Hematopoietic multipotent progenitor cell (in vitro differentiated cells): ENCODE measurements at regions not wholly inside any gene's neighbourhood (a gene's known extent, or its start where the extent isn't known, plus 50 kb on each side); places are given as distances from the start of the nearest gene placed in this dataset.
"Not testable (repeated sequence)": the region's sequence is repeated elsewhere in the genome, so short reads cannot be mapped to it uniquely, and the experiment has no call there.

Experiments
- DNase-seq, 3 donors: peaks; one replicate each; pipeline ENCODE4 v3.0.0-alpha.2; 2011 to 2015; ENCODE audit warnings: low read depth in 2 of 3, low spot score in 2 of 3

GRCh38 chr14:80304125-80304766 is 92.9 kb upstream of the DIO2 start:
- no peak for DNase-seq

GRCh38 chr14:80300351-80300750 is 89.0 kb upstream of the DIO2 start:
- DNase-seq: no peak

GRCh38 chr14:80298491-80299017 is 87.2 kb upstream of the DIO2 start:
- DNase-seq: no peak

GRCh38 chr14:80291101-80291500 is 79.8 kb upstream of the DIO2 start:
- DNase-seq: no peak

GRCh38 chr14:80286744-80287143 is 75.4 kb upstream of the DIO2 start:
- not testable (repeated sequence) for DNase-seq

- no peak for DNase-seq
Measured at GRCh38 chr14:80278293-80279023, 67.2 kb upstream of the DIO2 start.

GRCh38 chr14:80275208-80275850 is 64.0 kb upstream of the DIO2 start:
- no peak for DNase-seq

- not testable (repeated sequence) for DNase-seq
Measured at GRCh38 chr14:80274310-80274709, 63.0 kb upstream of the DIO2 start.

- no peak for DNase-seq
Measured at GRCh38 chr14:80271389-80271788, 60.1 kb upstream of the DIO2 start.

- DNase-seq: no peak
Measured at GRCh38 chr14:80269353-80269925, 58.1 kb upstream of the DIO2 start.

- no peak for DNase-seq
Measured at GRCh38 chr14:80266930-80267329, 55.6 kb upstream of the DIO2 start.

GRCh38 chr14:80264702-80265101 is 53.4 kb upstream of the DIO2 start:
- DNase-seq: no peak
